HCT116 (cell line): ENCODE measurements at regions not wholly inside any gene's neighbourhood (a gene's known extent, or its start where the extent isn't known, plus 50 kb on each side); places are given as distances from the start of the nearest gene placed in this dataset.

Source experiments
- CEBPB ChIP-seq: IDR thresholded peaks from 2 replicates; pipeline ENCODE4 v1.6.1; 2012; ENCODE audit warnings: low read depth
- EGR1 ChIP-seq: IDR thresholded peaks from 2 replicates; pipeline ENCODE4 v1.6.1; 2012; ENCODE audit warnings: low read depth
- ELF1 ChIP-seq: IDR thresholded peaks from 2 replicates; pipeline ENCODE4 v1.6.1; 2012; ENCODE audit warnings: low read depth, borderline replicate concordance
- EZH2 ChIP-seq: fragments of 200-600 bp; sonication (generic); IDR thresholded peaks from 2 replicates; pipeline ENCODE4 v1.6.1; 2017; ENCODE audit warnings: antibody characterized with exemption, mixed run types
- JUND ChIP-seq: IDR thresholded peaks from 2 replicates; pipeline ENCODE4 v1.6.1; 2012
- POLR2A ChIP-seq: IDR thresholded peaks from 2 replicates; pipeline ENCODE4 v1.7.0; 2011; ENCODE audit warnings: borderline replicate concordance; ENCODE audit not compliant: insufficient read depth, insufficient read length; ENCODE audit errors: extremely low read depth
- POLR2AphosphoS5 ChIP-seq: IDR thresholded peaks from 2 replicates; pipeline ENCODE4 v1.6.1; 2011; ENCODE audit warnings: mild to moderate bottlenecking, low read depth, low read length, moderate library complexity
- SIN3A ChIP-seq: IDR thresholded peaks from 2 replicates; pipeline ENCODE4 v1.6.1; 2012; ENCODE audit warnings: low read depth
- SP1 ChIP-seq: IDR thresholded peaks from 2 replicates; pipeline ENCODE4 v1.6.1; 2012; ENCODE audit warnings: low read depth
- ZNF274 ChIP-seq: fragments of 200-500 bp; sonication (Bioruptor generic); IDR thresholded peaks from 2 replicates; pipeline ENCODE4 v1.6.1; 2014; ENCODE audit warnings: mild to moderate bottlenecking, low read depth, low read length, inconsistent platforms
- TF ChIP-seq, protein P1 (sequence below), 3 experiments: fragments of 200-600 bp in 1 of 3; sonication (generic) in 1 of 3; IDR thresholded peaks in 2 of 3; conservative IDR thresholded peaks in 1 of 3; 2 replicates each; pipeline ENCODE4 v1.5.1; 2012 to 2017; ENCODE audit warnings: low read depth in 2 of 3, low read length in 2 of 3, antibody characterized with exemption in 1 of 3, borderline replicate concordance in 1 of 3, control low read depth in 1 of 3, mild to moderate bottlenecking in 1 of 3, mixed read lengths in 1 of 3, mixed run types in 1 of 3, moderate library complexity in 1 of 3; ENCODE audit not compliant: insufficient read depth in 1 of 3
- TF ChIP-seq, protein P2 (sequence below): IDR thresholded peaks from 2 replicates; pipeline ENCODE4 v1.6.1; 2012
- TF ChIP-seq, protein P3 (sequence below): IDR thresholded peaks from 2 replicates; pipeline ENCODE4 v1.6.1; 2012; ENCODE audit warnings: low read depth

DNA sequence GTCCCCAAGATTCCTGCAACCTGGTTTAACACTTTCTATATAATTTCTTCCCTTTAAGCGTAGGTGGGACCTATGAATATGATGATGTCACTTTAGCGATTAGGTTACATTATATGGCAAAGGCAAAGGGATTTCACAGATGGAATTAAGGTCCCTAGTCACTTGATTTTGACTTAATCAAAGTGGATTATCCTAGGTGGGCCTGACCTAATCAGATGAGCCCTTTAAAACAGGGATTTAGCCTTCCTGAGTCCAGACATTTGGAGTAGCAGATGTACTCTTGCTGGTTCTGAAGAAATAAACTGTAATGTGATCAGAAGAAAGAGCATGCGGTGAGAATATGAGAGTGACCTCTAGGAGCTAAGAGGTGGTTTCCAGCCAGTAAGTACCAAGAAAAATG, 67.8 kb upstream of the LIN7C start:
- TF ChIP-seq, protein P1, sequence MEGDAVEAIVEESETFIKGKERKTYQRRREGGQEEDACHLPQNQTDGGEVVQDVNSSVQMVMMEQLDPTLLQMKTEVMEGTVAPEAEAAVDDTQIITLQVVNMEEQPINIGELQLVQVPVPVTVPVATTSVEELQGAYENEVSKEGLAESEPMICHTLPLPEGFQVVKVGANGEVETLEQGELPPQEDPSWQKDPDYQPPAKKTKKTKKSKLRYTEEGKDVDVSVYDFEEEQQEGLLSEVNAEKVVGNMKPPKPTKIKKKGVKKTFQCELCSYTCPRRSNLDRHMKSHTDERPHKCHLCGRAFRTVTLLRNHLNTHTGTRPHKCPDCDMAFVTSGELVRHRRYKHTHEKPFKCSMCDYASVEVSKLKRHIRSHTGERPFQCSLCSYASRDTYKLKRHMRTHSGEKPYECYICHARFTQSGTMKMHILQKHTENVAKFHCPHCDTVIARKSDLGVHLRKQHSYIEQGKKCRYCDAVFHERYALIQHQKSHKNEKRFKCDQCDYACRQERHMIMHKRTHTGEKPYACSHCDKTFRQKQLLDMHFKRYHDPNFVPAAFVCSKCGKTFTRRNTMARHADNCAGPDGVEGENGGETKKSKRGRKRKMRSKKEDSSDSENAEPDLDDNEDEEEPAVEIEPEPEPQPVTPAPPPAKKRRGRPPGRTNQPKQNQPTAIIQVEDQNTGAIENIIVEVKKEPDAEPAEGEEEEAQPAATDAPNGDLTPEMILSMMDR (IDR thresholded peaks at IDR 0.05 in 2 of 3, conservative IDR thresholded peaks at IDR 0.05 in 1 of 3; ENCODE audit: borderline replicate concordance in 1 of 3, insufficient read depth in 1 of 3, low read depth in 2 of 3, low read length in 2 of 3) = no peak
- TF ChIP-seq POLR2A (no peak), ZNF274 (no peak), ELF1 (no peak), CEBPB (no peak), EZH2 (no peak), EGR1 (no peak), SP1 (no peak), POLR2AphosphoS5 (no peak), SIN3A (no peak), JUND (no peak)
- TF ChIP-seq, protein P2, sequence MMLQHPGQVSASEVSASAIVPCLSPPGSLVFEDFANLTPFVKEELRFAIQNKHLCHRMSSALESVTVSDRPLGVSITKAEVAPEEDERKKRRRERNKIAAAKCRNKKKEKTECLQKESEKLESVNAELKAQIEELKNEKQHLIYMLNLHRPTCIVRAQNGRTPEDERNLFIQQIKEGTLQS = no peak
- TF ChIP-seq, protein P3, sequence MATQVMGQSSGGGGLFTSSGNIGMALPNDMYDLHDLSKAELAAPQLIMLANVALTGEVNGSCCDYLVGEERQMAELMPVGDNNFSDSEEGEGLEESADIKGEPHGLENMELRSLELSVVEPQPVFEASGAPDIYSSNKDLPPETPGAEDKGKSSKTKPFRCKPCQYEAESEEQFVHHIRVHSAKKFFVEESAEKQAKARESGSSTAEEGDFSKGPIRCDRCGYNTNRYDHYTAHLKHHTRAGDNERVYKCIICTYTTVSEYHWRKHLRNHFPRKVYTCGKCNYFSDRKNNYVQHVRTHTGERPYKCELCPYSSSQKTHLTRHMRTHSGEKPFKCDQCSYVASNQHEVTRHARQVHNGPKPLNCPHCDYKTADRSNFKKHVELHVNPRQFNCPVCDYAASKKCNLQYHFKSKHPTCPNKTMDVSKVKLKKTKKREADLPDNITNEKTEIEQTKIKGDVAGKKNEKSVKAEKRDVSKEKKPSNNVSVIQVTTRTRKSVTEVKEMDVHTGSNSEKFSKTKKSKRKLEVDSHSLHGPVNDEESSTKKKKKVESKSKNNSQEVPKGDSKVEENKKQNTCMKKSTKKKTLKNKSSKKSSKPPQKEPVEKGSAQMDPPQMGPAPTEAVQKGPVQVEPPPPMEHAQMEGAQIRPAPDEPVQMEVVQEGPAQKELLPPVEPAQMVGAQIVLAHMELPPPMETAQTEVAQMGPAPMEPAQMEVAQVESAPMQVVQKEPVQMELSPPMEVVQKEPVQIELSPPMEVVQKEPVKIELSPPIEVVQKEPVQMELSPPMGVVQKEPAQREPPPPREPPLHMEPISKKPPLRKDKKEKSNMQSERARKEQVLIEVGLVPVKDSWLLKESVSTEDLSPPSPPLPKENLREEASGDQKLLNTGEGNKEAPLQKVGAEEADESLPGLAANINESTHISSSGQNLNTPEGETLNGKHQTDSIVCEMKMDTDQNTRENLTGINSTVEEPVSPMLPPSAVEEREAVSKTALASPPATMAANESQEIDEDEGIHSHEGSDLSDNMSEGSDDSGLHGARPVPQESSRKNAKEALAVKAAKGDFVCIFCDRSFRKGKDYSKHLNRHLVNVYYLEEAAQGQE = no peak
